Embryonic facial prominence (tissue), 1 donor: ENCODE measurements at regions not wholly inside any gene's neighbourhood (a gene's known extent, or its start where the extent isn't known, plus 50 kb on each side); places are given as distances from the start of the nearest gene placed in this dataset.

ENCODE experiments used
- DNase-seq: peaks from one replicate; pipeline ENCODE4 v3.0.0-alpha.2; 2016; ENCODE audit errors: extremely low spot score

DNA sequence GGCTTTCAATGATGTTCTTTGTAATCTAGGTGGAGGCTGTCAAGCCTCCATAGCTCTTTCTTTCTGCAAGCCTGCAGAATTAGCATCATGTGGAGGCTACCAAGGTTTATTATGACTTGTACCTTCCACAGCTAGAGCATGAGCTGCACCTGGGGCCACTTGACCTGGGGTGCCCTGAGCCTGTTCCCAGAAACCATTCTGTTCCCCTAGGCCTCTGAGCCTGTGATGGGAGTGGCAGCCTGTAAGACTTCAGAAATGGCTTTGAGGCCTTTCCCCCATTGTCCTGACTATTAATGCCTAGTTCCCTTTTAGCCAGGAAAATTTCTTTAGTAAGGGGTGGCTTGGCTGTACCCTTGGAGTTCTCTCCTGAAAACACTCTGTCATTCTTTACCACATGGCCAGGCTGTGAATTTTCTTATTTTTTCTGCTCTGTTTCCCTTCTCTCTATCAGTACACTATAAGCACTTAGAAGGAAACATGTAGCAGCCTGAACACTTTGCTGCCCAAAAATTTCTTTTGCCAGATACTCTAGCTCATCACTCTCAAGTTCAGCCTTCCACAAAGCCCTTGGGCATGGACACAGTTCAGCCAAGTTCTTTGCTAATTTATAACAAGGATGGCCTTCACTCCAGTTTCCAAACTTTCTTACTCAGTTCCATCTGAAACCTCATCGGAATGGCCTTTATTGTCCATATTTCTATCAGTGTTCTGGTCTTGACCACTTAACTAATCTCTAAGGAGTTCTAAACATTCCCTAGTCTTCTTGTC, 61.4 kb upstream of the NR3C1 start:
- DNase-seq, result no peak

GRCh38 chr5:143462431-143462830, 58.9 kb upstream of the NR3C1 start:
- no peak for DNase-seq

DNA sequence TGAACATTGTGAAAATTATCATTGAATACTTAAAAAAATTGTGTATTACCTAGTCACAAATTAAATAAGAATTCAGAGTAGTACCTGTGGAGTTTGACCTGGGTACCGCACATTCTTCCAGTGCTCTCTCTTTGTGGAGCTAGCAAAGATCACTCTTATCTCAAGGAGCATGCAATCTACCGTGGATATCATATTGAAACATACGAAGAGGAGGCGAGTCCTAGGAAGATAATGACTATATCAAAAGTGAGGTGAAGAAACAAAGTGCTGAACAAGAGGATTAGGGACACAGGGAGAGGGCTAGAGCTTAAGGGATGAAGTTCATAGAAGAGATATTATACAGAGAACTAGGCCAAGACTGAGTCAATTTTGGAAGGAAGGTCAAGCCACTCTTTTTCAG, 55.9 kb upstream of the NR3C1 start:
- no peak for DNase-seq

- no peak for DNase-seq
Observed at GRCh38 chr5:143456952-143457547, 53.6 kb upstream of the NR3C1 start.

GRCh38 chr5:143454936-143455516, 51.5 kb upstream of the NR3C1 start:
- no peak for DNase-seq

GRCh38 chr5:143453720-143454119, 50.2 kb upstream of the NR3C1 start:
- DNase-seq, result no peak
